GM12878 (cell line): ENCODE measurements at regions not wholly inside any gene's neighbourhood (a gene's known extent, or its start where the extent isn't known, plus 50 kb on each side); places are given as distances from the start of the nearest gene placed in this dataset.

ENCODE experiments used
- BMI1 ChIP-seq: fragments of 450-650 bp; IDR thresholded peaks from 2 replicates; pipeline ENCODE4 v1.6.1; 2016; ENCODE audit warnings: mild to moderate bottlenecking, moderate library complexity, borderline replicate concordance
- CBFB ChIP-seq: IDR thresholded peaks from 2 replicates; pipeline ENCODE4 v1.6.1; 2016; ENCODE audit warnings: antibody characterized with exemption, low read depth
- CREB1 ChIP-seq: IDR thresholded peaks from 2 replicates; pipeline ENCODE4 v1.6.1; 2012; ENCODE audit warnings: low read depth, mild to moderate bottlenecking, inconsistent platforms
- CTCF ChIP-seq, 3 experiments: IDR thresholded peaks in 2 of 3; conservative IDR thresholded peaks in 1 of 3; 2 replicates each; pipeline ENCODE4 v1.5.1; 2011; ENCODE audit warnings: low read depth in 3 of 3, low read length in 3 of 3, mild to moderate bottlenecking in 3 of 3, control low read depth in 2 of 3, moderate library complexity in 2 of 3, inconsistent platforms in 1 of 3, mixed read lengths in 1 of 3; ENCODE audit not compliant: control insufficient read depth in 2 of 3, insufficient read depth in 1 of 3; ENCODE audit errors: extremely low read depth in 1 of 3
- FOXM1 ChIP-seq: IDR thresholded peaks from 2 replicates; pipeline ENCODE4 v1.6.1; 2012; ENCODE audit warnings: low read depth, mild to moderate bottlenecking, inconsistent platforms, low read length, moderate library complexity
- HCFC1 ChIP-seq: fragments of 150-350 bp; IDR thresholded peaks from 2 replicates; pipeline ENCODE4 v1.6.1; 2014; ENCODE audit warnings: low read length
- MXI1 ChIP-seq: fragments of 150-350 bp; IDR thresholded peaks from 2 replicates; pipeline ENCODE4 v1.6.1; 2011; ENCODE audit warnings: low read depth, mild to moderate bottlenecking, inconsistent platforms, low read length, improper control_type of control experiment
- RAD21 ChIP-seq: IDR thresholded peaks from 2 replicates; pipeline ENCODE4 v1.6.1; 2011; ENCODE audit warnings: mild to moderate bottlenecking, low read depth, low read length, moderate library complexity; ENCODE audit not compliant: insufficient read depth
- SRF ChIP-seq, 2 experiments: IDR thresholded peaks; 2 replicates each; pipeline ENCODE4 v1.6.1; 2011; ENCODE audit warnings: low read depth in 2 of 2, low read length in 2 of 2, mild to moderate bottlenecking in 1 of 2, moderate library complexity in 1 of 2
- TF ChIP-seq, protein P1 (sequence below): fragments of 450-650 bp; IDR thresholded peaks from 2 replicates; pipeline ENCODE4 v1.6.1; 2018; ENCODE audit warnings: mild to moderate bottlenecking, low read depth, moderate library complexity; ENCODE audit not compliant: partially characterized antibody

DNA sequence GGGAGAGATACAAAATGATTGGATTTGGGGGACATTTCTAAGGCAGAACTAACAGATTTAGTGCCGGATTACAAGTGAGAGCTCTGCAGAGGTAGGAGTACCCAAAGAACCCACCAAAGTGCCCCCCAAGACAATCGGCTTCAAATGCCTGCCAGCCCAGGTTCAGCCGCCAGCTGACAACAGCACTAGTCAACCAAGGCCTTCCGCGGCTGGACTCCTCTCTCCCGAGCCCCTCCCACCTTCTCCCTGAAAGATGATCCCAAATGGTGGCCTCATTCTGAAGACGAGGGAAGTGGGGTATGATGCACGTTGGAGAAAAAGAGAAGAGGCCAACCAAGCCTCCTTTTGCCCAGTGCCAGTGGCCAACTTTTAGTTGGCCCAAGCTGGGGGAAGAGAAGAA lies 210.4 kb upstream of the SLC30A5 start:
- TF ChIP-seq, protein P1, sequence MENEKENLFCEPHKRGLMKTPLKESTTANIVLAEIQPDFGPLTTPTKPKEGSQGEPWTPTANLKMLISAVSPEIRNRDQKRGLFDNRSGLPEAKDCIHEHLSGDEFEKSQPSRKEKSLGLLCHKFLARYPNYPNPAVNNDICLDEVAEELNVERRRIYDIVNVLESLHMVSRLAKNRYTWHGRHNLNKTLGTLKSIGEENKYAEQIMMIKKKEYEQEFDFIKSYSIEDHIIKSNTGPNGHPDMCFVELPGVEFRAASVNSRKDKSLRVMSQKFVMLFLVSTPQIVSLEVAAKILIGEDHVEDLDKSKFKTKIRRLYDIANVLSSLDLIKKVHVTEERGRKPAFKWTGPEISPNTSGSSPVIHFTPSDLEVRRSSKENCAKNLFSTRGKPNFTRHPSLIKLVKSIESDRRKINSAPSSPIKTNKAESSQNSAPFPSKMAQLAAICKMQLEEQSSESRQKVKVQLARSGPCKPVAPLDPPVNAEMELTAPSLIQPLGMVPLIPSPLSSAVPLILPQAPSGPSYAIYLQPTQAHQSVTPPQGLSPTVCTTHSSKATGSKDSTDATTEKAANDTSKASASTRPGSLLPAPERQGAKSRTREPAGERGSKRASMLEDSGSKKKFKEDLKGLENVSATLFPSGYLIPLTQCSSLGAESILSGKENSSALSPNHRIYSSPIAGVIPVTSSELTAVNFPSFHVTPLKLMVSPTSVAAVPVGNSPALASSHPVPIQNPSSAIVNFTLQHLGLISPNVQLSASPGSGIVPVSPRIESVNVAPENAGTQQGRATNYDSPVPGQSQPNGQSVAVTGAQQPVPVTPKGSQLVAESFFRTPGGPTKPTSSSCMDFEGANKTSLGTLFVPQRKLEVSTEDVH, result no peak
- TF ChIP-seq MXI1, result no peak
- TF ChIP-seq RAD21, result no peak
- TF ChIP-seq CTCF (IDR thresholded peaks at IDR 0.05 in 2 of 3, conservative IDR thresholded peaks at IDR 0.05 in 1 of 3; ENCODE audit: control insufficient read depth in 2 of 3, extremely low read depth in 1 of 3, insufficient read depth in 1 of 3, low read depth in 3 of 3, low read length in 3 of 3), result no peak
- TF ChIP-seq CREB1, result no peak
- no peak for TF ChIP-seq HCFC1
- TF ChIP-seq CBFB, result no peak
- no peak for TF ChIP-seq BMI1
- no peak for TF ChIP-seq FOXM1
- no peak for TF ChIP-seq SRF (IDR thresholded peaks at IDR 0.05; ENCODE audit: low read depth in 2 of 2, low read length in 2 of 2)
